HG02981 (cell line): ENCODE measurements at regions not wholly inside any gene's neighbourhood (a gene's known extent, or its start where the extent isn't known, plus 50 kb on each side); places are given as distances from the start of the nearest gene placed in this dataset.

Experiments used
- ATAC-seq: cut with Tn5 transposase; IDR thresholded peaks from one replicate; pipeline ENCODE4 v1.9.1; 2021; ENCODE audit warnings: mild to moderate bottlenecking, moderate library complexity; ENCODE audit not compliant: unreplicated experiment

GRCh38 chr5:2125171-2125900 lies 242.6 kb upstream of the IRX4 start:
- no peak for ATAC-seq

DNA sequence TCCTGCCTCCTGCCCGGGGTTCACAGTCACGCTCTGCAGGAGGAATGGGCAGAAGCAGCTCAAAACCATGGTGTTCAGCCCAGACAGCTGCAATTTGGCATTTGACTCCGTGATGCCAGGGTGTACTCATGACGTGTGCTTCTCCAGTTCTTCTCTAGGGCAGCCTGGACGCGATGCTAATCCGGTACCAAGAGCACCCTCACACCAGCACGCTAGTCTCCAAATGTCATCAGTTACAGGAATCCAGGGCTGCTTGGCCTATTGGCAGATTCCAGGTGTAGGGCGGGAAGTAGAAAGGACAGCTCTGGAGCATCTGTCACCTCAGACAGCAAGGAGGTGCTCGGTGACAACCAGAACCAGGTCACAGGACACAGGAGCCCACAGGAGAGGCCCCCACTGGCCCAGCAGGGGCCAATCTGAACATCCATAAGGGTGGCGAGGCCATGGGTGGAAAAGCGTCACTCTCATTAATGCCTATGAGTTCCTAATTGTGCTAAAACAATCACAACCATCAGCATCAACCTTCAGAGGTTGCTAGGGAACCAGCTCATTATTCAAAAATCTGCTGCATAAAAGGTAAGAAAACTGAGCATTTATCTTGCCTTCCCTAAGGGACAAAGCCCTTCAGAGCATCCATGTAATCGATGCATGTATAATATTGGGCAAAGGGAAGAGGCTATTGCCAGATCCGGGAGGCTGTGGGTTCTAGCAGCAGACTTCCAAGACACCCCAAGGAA lies 241.9 kb upstream of the IRX4 start:
- ATAC-seq = no peak

GRCh38 chr5:2123874-2124273 lies 241.1 kb upstream of the IRX4 start:
- ATAC-seq = no peak

- no peak for ATAC-seq
These were observed 237.6 kb upstream of the IRX4 start for GRCh38 chr5:2120361-2120760.

GRCh38 chr5:2119573-2119972 lies 236.8 kb upstream of the IRX4 start:
- ATAC-seq = no peak

GRCh38 chr5:2113348-2114131 lies 230.8 kb upstream of the IRX4 start:
- ATAC-seq = no peak

- ATAC-seq = no peak
These were observed 229.7 kb upstream of the IRX4 start for GRCh38 chr5:2112173-2113025.

DNA sequence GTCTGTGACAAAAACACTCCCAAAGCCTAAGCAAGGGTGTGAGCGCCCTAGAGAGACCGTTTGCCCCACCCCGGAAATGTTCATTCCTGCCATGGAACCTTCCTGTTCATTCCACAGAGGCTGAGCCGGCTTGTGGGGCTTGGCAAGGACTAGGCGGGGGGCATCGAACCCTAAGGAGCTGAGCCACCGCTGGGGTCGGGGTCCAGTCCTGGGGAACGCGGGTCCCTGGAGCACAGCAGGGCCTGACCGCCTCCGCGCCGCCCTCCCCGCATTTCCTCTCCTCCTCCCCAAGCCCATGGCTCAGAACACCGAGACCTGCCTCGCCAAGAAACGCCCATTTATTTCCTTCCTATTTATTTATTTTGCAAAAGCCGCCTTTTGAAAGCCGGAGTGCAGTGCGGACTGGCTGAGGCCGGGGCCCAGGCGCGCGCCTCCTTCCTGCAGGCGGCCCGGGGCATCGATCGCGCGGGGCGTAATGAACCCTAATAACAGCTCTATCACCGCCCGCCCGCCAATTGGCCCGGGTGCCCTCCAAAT lies 228.9 kb upstream of the IRX4 start:
- ATAC-seq = no peak

DNA sequence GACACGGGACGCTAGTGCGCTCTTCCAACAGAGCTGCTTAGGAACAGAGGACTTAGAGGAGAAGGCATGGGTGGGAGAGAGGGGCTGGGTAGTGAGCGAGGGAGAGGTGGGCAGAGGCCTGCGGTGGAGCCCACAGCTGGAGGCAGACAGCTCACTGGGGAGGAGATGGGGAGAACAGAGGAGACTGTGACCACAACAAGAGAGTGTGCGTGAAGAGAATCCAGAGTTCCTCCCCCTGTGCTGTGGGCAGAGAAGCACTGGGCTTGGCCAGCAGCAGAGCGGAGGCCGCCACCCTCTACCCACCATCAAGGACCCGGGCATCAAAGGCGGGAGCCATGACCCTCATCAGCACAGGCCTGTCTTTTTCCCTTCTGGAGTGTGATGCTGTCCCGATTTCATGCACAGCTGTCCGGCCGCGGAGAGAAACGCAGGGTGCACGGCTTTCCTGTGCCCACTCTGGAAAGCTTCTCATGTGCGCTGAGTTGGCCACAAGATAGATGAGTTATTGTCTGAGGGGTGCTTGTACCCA lies 228.3 kb upstream of the IRX4 start:
- ATAC-seq = no peak

- no peak for ATAC-seq
These were observed 227.6 kb upstream of the IRX4 start for GRCh38 chr5:2110137-2110933.

DNA sequence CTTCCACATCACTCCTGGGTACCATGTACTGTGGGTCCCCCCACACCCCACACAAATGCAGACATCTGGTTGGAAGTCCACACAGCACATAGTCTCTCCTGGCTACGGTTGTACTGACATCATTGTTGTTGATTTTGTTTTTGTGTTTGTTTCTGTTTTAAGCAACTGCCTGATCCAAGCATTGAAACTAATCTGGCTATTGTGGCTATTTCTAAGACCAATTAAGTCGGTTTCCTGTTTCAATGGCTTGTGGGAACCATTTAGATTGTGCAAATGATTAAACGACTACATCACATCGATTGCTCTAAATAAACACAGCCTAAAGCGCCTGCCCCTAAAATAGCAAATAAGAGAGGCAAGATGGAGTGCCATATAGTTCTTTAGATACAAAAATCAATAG lies 226.8 kb upstream of the IRX4 start:
- ATAC-seq = no peak

DNA sequence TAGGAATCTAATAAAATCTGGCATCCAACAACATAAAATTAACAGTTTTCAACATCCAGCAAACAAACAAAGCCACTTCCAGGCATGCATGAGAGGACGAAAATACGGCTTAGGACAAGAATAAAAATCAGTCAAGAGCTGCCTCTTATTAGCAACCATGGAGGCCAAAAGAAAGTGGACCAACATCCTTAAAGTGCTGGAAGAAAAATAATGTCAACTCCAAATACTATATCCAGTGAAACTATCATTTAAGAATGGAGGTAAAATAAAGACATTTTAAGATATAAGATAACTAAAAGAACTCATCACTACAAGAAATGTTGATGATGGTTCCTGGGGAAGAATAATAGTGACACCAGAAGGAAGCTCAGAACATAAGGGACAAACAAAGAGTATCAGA lies 224.0 kb upstream of the IRX4 start:
- no peak for ATAC-seq

DNA sequence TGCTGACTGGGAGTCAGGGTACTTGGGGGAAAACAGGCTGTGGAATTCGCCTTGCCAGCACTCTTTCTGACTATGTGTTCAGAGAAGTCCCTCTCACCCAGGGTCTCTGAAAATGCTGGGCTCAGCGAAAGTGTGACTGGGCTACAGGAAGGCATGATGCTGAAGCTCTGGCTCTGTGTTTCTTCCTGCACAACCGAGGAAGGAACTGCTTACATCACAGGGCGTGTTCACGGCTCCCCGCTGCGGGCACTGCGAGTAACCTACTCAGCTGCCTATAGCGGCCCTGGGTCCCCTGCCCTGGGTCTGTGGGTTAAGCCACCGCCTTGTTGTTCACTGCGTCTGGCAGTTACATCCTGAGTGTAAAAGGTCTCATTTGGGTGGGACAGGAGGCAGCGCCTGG lies 222.4 kb upstream of the IRX4 start:
- no peak for ATAC-seq

GRCh38 chr5:2103940-2104339 lies 221.2 kb upstream of the IRX4 start:
- ATAC-seq = no peak

DNA sequence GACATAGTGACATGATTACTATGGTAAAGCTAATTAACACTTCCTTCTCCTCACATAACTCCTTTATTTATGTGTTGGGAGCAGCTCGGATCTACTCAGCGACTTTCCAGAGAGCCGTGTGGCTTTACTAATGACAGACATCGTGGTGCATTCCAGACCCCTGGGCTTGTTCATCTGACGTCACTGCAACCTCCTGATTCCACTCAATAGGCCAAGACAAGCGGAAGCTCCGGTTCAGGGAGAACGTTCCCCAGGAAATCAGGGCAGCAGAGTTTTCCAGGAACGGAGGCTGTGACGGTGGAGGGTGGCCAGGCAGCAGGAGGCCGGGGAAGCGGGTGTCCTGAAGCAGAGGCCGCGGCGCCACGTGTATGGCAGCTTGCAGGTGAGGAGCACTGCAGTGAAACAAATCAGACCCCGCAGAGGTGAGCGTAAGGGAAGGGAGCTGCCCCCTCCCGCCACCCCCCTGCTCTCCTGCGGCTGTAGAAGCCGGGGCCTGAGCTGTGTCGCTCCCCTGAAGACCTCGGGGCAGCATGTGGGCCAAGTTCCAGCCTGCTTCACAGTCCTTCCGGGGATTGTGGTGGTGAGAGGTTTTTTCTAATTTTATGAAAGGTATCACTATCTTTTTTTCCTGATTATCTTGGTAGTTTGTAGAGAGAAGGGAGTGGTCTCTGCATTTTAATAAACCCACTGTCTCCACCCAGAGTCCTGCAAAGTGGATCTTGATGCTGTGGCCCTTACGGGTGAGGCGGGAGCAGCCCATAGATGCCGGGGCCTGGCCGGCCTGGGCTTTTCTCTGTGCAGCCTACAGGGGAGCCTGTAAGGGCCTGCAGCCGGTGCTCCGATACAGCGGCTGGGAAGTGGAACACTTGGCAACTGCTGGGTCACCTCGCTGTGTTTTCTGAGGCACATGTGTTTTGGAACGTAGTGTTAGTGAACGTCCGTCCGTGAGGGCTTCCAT lies 220.4 kb upstream of the IRX4 start:
- no peak for ATAC-seq

- ATAC-seq = no peak
These were observed 219.0 kb upstream of the IRX4 start for GRCh38 chr5:2101685-2102084.

- ATAC-seq = no peak
These were observed 214.3 kb upstream of the IRX4 start for GRCh38 chr5:2096887-2097505.

- no peak for ATAC-seq
These were observed 212.3 kb upstream of the IRX4 start for GRCh38 chr5:2095011-2095410.
